IMR-90 (cell line): ENCODE measurements at regions not wholly inside any gene's neighbourhood (a gene's known extent, or its start where the extent isn't known, plus 50 kb on each side); places are given as distances from the start of the nearest gene placed in this dataset.

ENCODE experiments used
- ATAC-seq: fragments of 200-7000 bp; cut with Tn5 transposase; 2 replicates; pipeline ENCODE4 v1.9.1; 2020; ENCODE audit warnings: low read depth, mild to moderate bottlenecking, moderate library complexity
- BruUV-seq: library from RNA; stranded (reverse); fragments of 400-500 nt; replicated peaks from 2 replicates; lab custom pipeline; 2021; lab: Mats Ljungman, UMichigan
- CTCF ChIA-PET: fragments of 300-600 bp; formaldehyde crosslinking; extraction: SDS; loops from one replicate; lab custom pipeline; 2021; ENCODE audit warnings: antibody characterized with exemption; lab: Yijun Ruan, JAX
- POLR2A ChIA-PET: fragments of 300-600 bp; sonication (Branson Sonifier 250); formaldehyde crosslinking; loops from one replicate; lab custom pipeline; 2022; ENCODE audit warnings: antibody characterized with exemption; ENCODE audit not compliant: unreplicated experiment; lab: Charles Lee
- DNase-seq: peaks from one replicate; pipeline ENCODE4 v3.0.0; 2013
- H2AFZ ChIP-seq: replicated peaks from 2 replicates; pipeline ENCODE3; 2013; ENCODE audit warnings: low read length, mild to moderate bottlenecking; ENCODE audit not compliant: poor library complexity
- H2AK5ac ChIP-seq: 2 replicates; pipeline ENCODE4 v1.6.1; 2013; ENCODE audit warnings: low read depth, low read length, inconsistent platforms
- H2AK9ac ChIP-seq: replicated peaks from 2 replicates; pipeline ENCODE3; 2013; ENCODE audit warnings: mild to moderate bottlenecking, low read depth, low read length, moderate library complexity; ENCODE audit not compliant: poor library complexity
- H2BK120ac ChIP-seq: 2 replicates; pipeline ENCODE4 v1.6.1; 2013; ENCODE audit warnings: low read depth, low read length, inconsistent platforms
- H2BK15ac ChIP-seq: 3 replicates; pipeline ENCODE4 v1.6.1; 2013; ENCODE audit warnings: low read depth, low read length, inconsistent platforms
- H2BK20ac ChIP-seq: 2 replicates; pipeline ENCODE4 v1.6.1; 2013; ENCODE audit warnings: low read depth, mild to moderate bottlenecking, inconsistent platforms, low read length, moderate library complexity
- H2BK5ac ChIP-seq: 2 replicates; pipeline ENCODE4 v1.6.1; 2013; ENCODE audit warnings: mild to moderate bottlenecking, low read depth, low read length, inconsistent platforms; ENCODE audit not compliant: poor library complexity, severe bottlenecking
- H3K14ac ChIP-seq: replicated peaks from 2 replicates; pipeline ENCODE4 v1.6.1; 2013; ENCODE audit warnings: low read depth, low read length, inconsistent platforms
- H3K18ac ChIP-seq: 2 replicates; pipeline ENCODE4 v1.6.1; 2013; ENCODE audit warnings: low read depth, low read length, control low read depth
- H3K23ac ChIP-seq: 2 replicates; pipeline ENCODE4 v1.6.1; 2013; ENCODE audit warnings: low read depth, low read length, inconsistent platforms
- H3K27ac ChIP-seq: 2 replicates; pipeline ENCODE4 v1.5.1; 2013; ENCODE audit warnings: mild to moderate bottlenecking, control low read depth, low read length; ENCODE audit not compliant: insufficient read depth
- H3K27me3 ChIP-seq: 2 replicates; pipeline ENCODE4 v1.6.1; 2013; ENCODE audit warnings: low read length; ENCODE audit not compliant: control insufficient read depth, insufficient read depth
- H3K36me3 ChIP-seq: 2 replicates; pipeline ENCODE4 v1.6.1; 2013; ENCODE audit warnings: low read length, mixed read lengths; ENCODE audit not compliant: control insufficient read depth, insufficient read depth
- H3K4ac ChIP-seq: 2 replicates; pipeline ENCODE4 v1.6.1; 2013; ENCODE audit warnings: low read depth, low read length, inconsistent platforms
- H3K4me1 ChIP-seq: 2 replicates; pipeline ENCODE4 v1.6.1; 2013; ENCODE audit warnings: low read length, mixed read lengths; ENCODE audit not compliant: control insufficient read depth, insufficient read depth
- H3K4me2 ChIP-seq: 2 replicates; pipeline ENCODE4 v1.6.1; 2013; ENCODE audit warnings: low read depth, mild to moderate bottlenecking, control low read depth, low read length, moderate library complexity
- H3K4me3 ChIP-seq: 2 replicates; pipeline ENCODE4 v1.5.1; 2013; ENCODE audit warnings: low read depth, mild to moderate bottlenecking, control low read depth, low read length, moderate library complexity; ENCODE audit not compliant: insufficient read depth
- H3K56ac ChIP-seq: 2 replicates; pipeline ENCODE4 v1.6.1; 2013; ENCODE audit warnings: low read length, inconsistent platforms; ENCODE audit not compliant: insufficient read depth; ENCODE audit errors: extremely low read depth
- H3K79me1 ChIP-seq, 2 experiments: 2 replicates each; pipeline ENCODE4 v1.6.1; 2013; ENCODE audit warnings: low read length in 2 of 2, inconsistent platforms in 1 of 2, low read depth in 1 of 2
- H3K9ac ChIP-seq: 2 replicates; pipeline ENCODE4 v1.6.1; 2013; ENCODE audit warnings: low read depth, low read length, control low read depth
- H3K9me1 ChIP-seq: 2 replicates; pipeline ENCODE4 v1.6.1; 2013; ENCODE audit warnings: low read length, inconsistent platforms; ENCODE audit not compliant: insufficient read depth
- H3K9me3 ChIP-seq: 2 replicates; pipeline ENCODE4 v1.6.1; 2013; ENCODE audit warnings: low read length; ENCODE audit not compliant: control insufficient read depth, insufficient read depth
- H4K20me1 ChIP-seq: 2 replicates; pipeline ENCODE4 v1.6.1; 2013; ENCODE audit warnings: low read length, inconsistent platforms; ENCODE audit not compliant: insufficient read depth
- H4K5ac ChIP-seq: 2 replicates; pipeline ENCODE4 v1.6.1; 2013; ENCODE audit warnings: mild to moderate bottlenecking, low read depth, low read length, control low read depth
- H4K8ac ChIP-seq, 2 experiments: 2 replicates each; pipeline ENCODE4 v1.6.1; 2013; ENCODE audit warnings: low read depth in 2 of 2, low read length in 2 of 2, control low read depth in 1 of 2, inconsistent platforms in 1 of 2
- H4K91ac ChIP-seq: 2 replicates; pipeline ENCODE4 v1.6.1; 2013; ENCODE audit warnings: low read depth, low read length, inconsistent platforms; ENCODE audit not compliant: insufficient read depth
- BHLHE40 ChIP-seq: fragments of 150-350 bp; IDR thresholded peaks from 2 replicates; pipeline ENCODE4 v1.6.1; 2016; ENCODE audit warnings: mild to moderate bottlenecking, low read depth, low read length
- CHD1 ChIP-seq: IDR thresholded peaks from 2 replicates; pipeline ENCODE4 v1.6.1; 2012; ENCODE audit warnings: low read depth, low read length, improper control_type of control experiment
- CTCF ChIP-seq: conservative IDR thresholded peaks from 2 replicates; pipeline ENCODE4 v1.5.1; 2012; ENCODE audit warnings: mild to moderate bottlenecking, low read depth, low read length, improper control_type of control experiment
- ELK1 ChIP-seq: fragments of 150-350 bp; IDR thresholded peaks from 2 replicates; pipeline ENCODE4 v1.6.1; 2016; ENCODE audit warnings: low read depth, mild to moderate bottlenecking, low read length, moderate library complexity, borderline replicate concordance
- MAFK ChIP-seq: IDR thresholded peaks from 2 replicates; pipeline ENCODE4 v1.6.1; 2012; ENCODE audit warnings: low read depth, low read length, improper control_type of control experiment
- MAZ ChIP-seq: IDR thresholded peaks from 2 replicates; pipeline ENCODE4 v1.6.1; 2012; ENCODE audit warnings: low read depth, mild to moderate bottlenecking, low read length, improper control_type of control experiment, moderate library complexity, borderline replicate concordance
- MXI1 ChIP-seq: IDR thresholded peaks from 2 replicates; pipeline ENCODE4 v1.6.1; 2012; ENCODE audit warnings: low read depth, mild to moderate bottlenecking, low read length, moderate library complexity, borderline replicate concordance
- POLR2A ChIP-seq: IDR thresholded peaks from 2 replicates; pipeline ENCODE4 v1.6.1; 2012; ENCODE audit warnings: mild to moderate bottlenecking, low read depth, low read length
- RAD21 ChIP-seq: IDR thresholded peaks from 2 replicates; pipeline ENCODE4 v1.6.1; 2012; ENCODE audit warnings: low read length, improper control_type of control experiment
- RCOR1 ChIP-seq: IDR thresholded peaks from 2 replicates; pipeline ENCODE4 v1.6.1; 2012; ENCODE audit warnings: mild to moderate bottlenecking, low read length, improper control_type of control experiment; ENCODE audit not compliant: insufficient replicate concordance
- RFX5 ChIP-seq: IDR thresholded peaks from 2 replicates; pipeline ENCODE4 v1.8.0; 2012; ENCODE audit warnings: low read depth, mild to moderate bottlenecking, low read length, moderate library complexity
- USF2 ChIP-seq: fragments of 150-350 bp; IDR thresholded peaks from 2 replicates; pipeline ENCODE4 v1.6.1; 2017; ENCODE audit warnings: mild to moderate bottlenecking, antibody characterized with exemption, low read length, low read depth
- WGBS, 2 experiments: methylation state at CpG; one replicate each; pipeline versions ENCODE4 v1.1.5 to v1.1.7; 2013; ENCODE audit warnings: missing lambda C conversion rate in 2 of 2; ENCODE audit not compliant: insufficient read length in 1 of 2; ENCODE audit errors: extremely low coverage in 2 of 2; 5-methylcytosine and 5-hydroxymethylcytosine counted together
- dilution Hi-C: fragments of 300-500 bp; cut with HindIII; formaldehyde crosslinking; loops from one replicate; pipeline ENCODE4 v1.14.3; 2018; ENCODE audit warnings: low sequenced_read_pairs; ENCODE audit not compliant: unreplicated experiment
- in situ Hi-C: fragments of 300-500 bp; cut with MboI; formaldehyde crosslinking; loops from 3 replicates; pipeline ENCODE4 v1.14.3; 2019; ENCODE audit warnings: low sequenced_read_pairs, inconsistent platforms, mixed read lengths
- intact Hi-C: fragments of 100-400 bp; cut with micrococcal nuclease; formaldehyde crosslinking; loops from 2 replicates; pipeline ENCODE4 v1.10.0; 2022

- no peak for TF ChIP-seq MAZ
Observed at GRCh38 chr16:35198223-35199199, 1739.1 kb downstream of the TP53TG3F start (continued).

- no peak overlapping the region for H3K4me2 ChIP-seq
- no peak overlapping the region for H2BK20ac ChIP-seq
- POLR2A ChIA-PET = no interaction called here
- no peak overlapping the region for H3K4me3 ChIP-seq
- dilution Hi-C loops = no loop called here
- H3K4me1 ChIP-seq = no peaks in the 10 kb centered on the region
- no peaks in the 10 kb centered on the region for H3K36me3 ChIP-seq
- H3K9ac ChIP-seq = no peak overlapping the region
- no peak overlapping the region for H3K56ac ChIP-seq
- DNase-seq (no peak), ATAC-seq (no peak)
- H2AK5ac ChIP-seq = no peak overlapping the region
- H3K27me3 ChIP-seq = no peaks in the 10 kb centered on the region
- no peak overlapping the region for H3K27ac ChIP-seq
- BruUV-seq = no TSS peak
- H3K14ac ChIP-seq = no peak overlapping the region
- intact Hi-C loops = no loop called here
- no peak overlapping the region for H2BK5ac ChIP-seq
- H3K9me3 ChIP-seq = peaks cover 26% of the 10 kb centered on the region
- H2BK120ac ChIP-seq = no peak overlapping the region
- H4K8ac ChIP-seq = no peak overlapping the region
- no peak overlapping the region for H2AFZ ChIP-seq
- no peak overlapping the region for H3K23ac ChIP-seq
- no peak overlapping the region for H2AK9ac ChIP-seq
- no CpG with 5 or more reads among the region's 1 CpG for WGBS, 2 experiments
- no peak overlapping the region for H3K4ac ChIP-seq
- no peak overlapping the region for H3K18ac ChIP-seq
- no peaks in the 10 kb centered on the region for H4K20me1 ChIP-seq
- no peaks in the 10 kb centered on the region for H3K79me1 ChIP-seq
- no peak overlapping the region for H4K5ac ChIP-seq
- H4K91ac ChIP-seq = no peak overlapping the region
- no peaks in the 10 kb centered on the region for H3K9me1 ChIP-seq
- in situ Hi-C loops = no loop called here
- CTCF ChIA-PET = no interaction called here
- no peak overlapping the region for H2BK15ac ChIP-seq
- TF ChIP-seq CTCF = no peak
- no peak for TF ChIP-seq ELK1
- TF ChIP-seq MXI1 = no peak
- no peak for TF ChIP-seq POLR2A
- TF ChIP-seq MAZ = no peak
- no peak for TF ChIP-seq RCOR1
- TF ChIP-seq USF2 = no peak
- no peak for TF ChIP-seq RAD21
- no peak for TF ChIP-seq RFX5
- no peak for TF ChIP-seq BHLHE40
- TF ChIP-seq MAFK = no peak
- TF ChIP-seq CHD1 = no peak
Observed at GRCh38 chr16:35200662-35201061, 1741.2 kb downstream of the TP53TG3F start.
